Right renal pelvis (tissue), 4 donors: ENCODE measurements at regions not wholly inside any gene's neighbourhood (a gene's known extent, or its start where the extent isn't known, plus 50 kb on each side); places are given as distances from the start of the nearest gene placed in this dataset.
A peak's percentile ranks its signal among the peaks of the same experiment; 100 is the strongest.

Experiments
- DNase-seq, 4 donors: peaks; one replicate each; pipeline ENCODE4 v3.0.0-alpha.2; 2013; ENCODE audit warnings: low read depth in 4 of 4, low spot score in 3 of 4, missing footprints in 1 of 4

GRCh38 chr15:61549727-61550126, 320.6 kb upstream of the RORA start:
- no peak for DNase-seq

GRCh38 chr15:61545763-61546162, 316.7 kb upstream of the RORA start:
- DNase-seq = no peak

GRCh38 chr15:61541516-61541915, 312.4 kb upstream of the RORA start:
- no peak for DNase-seq

GRCh38 chr15:61537337-61537736, 308.2 kb upstream of the RORA start:
- no peak for DNase-seq

GRCh38 chr15:61534986-61535385, 305.9 kb upstream of the RORA start:
- no peak for DNase-seq

GRCh38 chr15:61530769-61531168, 301.7 kb upstream of the RORA start:
- DNase-seq = no peak

GRCh38 chr15:61528581-61528910, 299.4 kb upstream of the RORA start:
- DNase-seq = peak in 3 of 4 donors; percentile 14 to 33 (median 16)

- no peak for DNase-seq
Measured at GRCh38 chr15:61527836-61528580, 298.9 kb upstream of the RORA start.

GRCh38 chr15:61524545-61524944, 295.4 kb upstream of the RORA start:
- DNase-seq = no peak

- no peak for DNase-seq
Measured at GRCh38 chr15:61524086-61524485, 295.0 kb upstream of the RORA start.

- DNase-seq = no peak
Measured at GRCh38 chr15:61522411-61522810, 293.3 kb upstream of the RORA start.

- no peak for DNase-seq
Measured at GRCh38 chr15:61521953-61522352, 292.9 kb upstream of the RORA start.

GRCh38 chr15:61519296-61519695, 290.2 kb upstream of the RORA start:
- no peak for DNase-seq

GRCh38 chr15:61518191-61518950, 289.3 kb upstream of the RORA start:
- DNase-seq = no peak

- no peak for DNase-seq
Measured at GRCh38 chr15:61517776-61518175, 288.7 kb upstream of the RORA start.

GRCh38 chr15:61517335-61517734, 288.2 kb upstream of the RORA start:
- no peak for DNase-seq

GRCh38 chr15:61511756-61512155, 282.7 kb upstream of the RORA start:
- no peak for DNase-seq

GRCh38 chr15:61511089-61511488, 282.0 kb upstream of the RORA start:
- DNase-seq = no peak

- DNase-seq = no peak
Measured at GRCh38 chr15:61509327-61509840, 280.3 kb upstream of the RORA start.

- DNase-seq = no peak
Measured at GRCh38 chr15:61503383-61503969, 274.4 kb upstream of the RORA start.

GRCh38 chr15:61501815-61502389, 272.8 kb upstream of the RORA start:
- no peak for DNase-seq
